Endothelial cell of umbilical vein (primary cell): ENCODE measurements at regions not wholly inside any gene's neighbourhood (a gene's known extent, or its start where the extent isn't known, plus 50 kb on each side); places are given as distances from the start of the nearest gene placed in this dataset.

Experiments used
- BruUV-seq: library from RNA; stranded (reverse); fragments of 400-500 nt; replicated peaks from 2 replicates; lab custom pipeline; 2021; lab: Mats Ljungman, UMichigan
- CTCF ChIA-PET: fragments of 300-600, 350-600 bp; sonication (Branson Sonifier 250); formaldehyde crosslinking; loops from one replicate; lab custom pipeline; 2021; ENCODE audit warnings: antibody characterized with exemption, inconsistent platforms; lab: Charles Lee
- POLR2A ChIA-PET: fragments of 300-600, 350-600 bp; sonication (Branson Sonifier 250); formaldehyde crosslinking; loops from one replicate; lab custom pipeline; 2021; ENCODE audit warnings: antibody characterized with exemption, inconsistent platforms; lab: Charles Lee
- DNase-seq: peaks from one replicate; pipeline ENCODE4 v3.0.0-alpha.2; 2011; ENCODE audit warnings: low read depth, low spot score
- FAIRE-seq: peaks from 2 replicates; lab custom pipeline; 2011; peaks lifted over from hg19 to GRCh38; lab: Jason Lieb, UNC
- H2AFZ ChIP-seq: 2 replicates; pipeline ENCODE4 v1.6.0; 2012; ENCODE audit warnings: low read depth, low read length, control low read depth, inconsistent platforms
- H3K27ac ChIP-seq: 2 replicates; pipeline ENCODE4 v1.5.1; 2011; ENCODE audit warnings: low read depth, mild to moderate bottlenecking, control low read depth, low read length, moderate library complexity; ENCODE audit not compliant: insufficient read depth
- H3K27me3 ChIP-seq, 2 experiments: 2 replicates each; pipeline versions ENCODE4 v1.6.0 to v1.6.1; 2011; ENCODE audit warnings: low read length in 2 of 2, mixed read lengths in 1 of 2; ENCODE audit not compliant: control insufficient read depth in 2 of 2, insufficient read depth in 2 of 2
- H3K36me3 ChIP-seq, 2 experiments: 2 replicates in 1 of 2; 3 replicates in 1 of 2; pipeline ENCODE4 v1.5.1; 2011; ENCODE audit warnings: low read length in 2 of 2, mild to moderate bottlenecking in 1 of 2, moderate library complexity in 1 of 2; ENCODE audit not compliant: control insufficient read depth in 2 of 2, insufficient read depth in 2 of 2; ENCODE audit errors: extremely low read depth in 1 of 2
- H3K4me1 ChIP-seq: 3 replicates; pipeline ENCODE4 v1.5.1; 2011; ENCODE audit warnings: mild to moderate bottlenecking, low read length; ENCODE audit not compliant: control insufficient read depth, insufficient read depth; ENCODE audit errors: extremely low read depth
- H3K4me2 ChIP-seq: 2 replicates; pipeline ENCODE4 v1.6.1; 2011; ENCODE audit warnings: low read length, control low read depth, mixed read lengths; ENCODE audit not compliant: insufficient read depth
- H3K4me3 ChIP-seq, 3 experiments: fragments of 200-600 bp in 1 of 3; sonication (generic), shearing (Covaris generic) in 1 of 3; replicated peaks in 1 of 3; 2 replicates each; pipeline ENCODE4 v1.5.1; 2011 to 2016; ENCODE audit warnings: control low read depth in 3 of 3, low read length in 3 of 3, mild to moderate bottlenecking in 2 of 3, inconsistent platforms in 1 of 3, low read depth in 1 of 3, moderate library complexity in 1 of 3; ENCODE audit not compliant: insufficient read depth in 1 of 3
- H3K79me2 ChIP-seq: 2 replicates; pipeline ENCODE4 v1.6.0; 2012; ENCODE audit warnings: low read length, inconsistent platforms; ENCODE audit not compliant: control insufficient read depth, insufficient read depth
- H3K9ac ChIP-seq: replicated peaks from 2 replicates; pipeline ENCODE3; 2011; ENCODE audit warnings: low read length, control low read depth; ENCODE audit not compliant: insufficient read depth; ENCODE audit errors: extremely low read depth
- H3K9me1 ChIP-seq: replicated peaks from 3 replicates; pipeline ENCODE4 v1.6.0; 2011; ENCODE audit warnings: mild to moderate bottlenecking, low read length; ENCODE audit not compliant: control insufficient read depth, insufficient read depth; ENCODE audit errors: extremely low read depth
- H3K9me3 ChIP-seq: replicated peaks from 2 replicates; pipeline ENCODE4 v1.5.1; 2012; ENCODE audit warnings: low read length, inconsistent platforms; ENCODE audit not compliant: control insufficient read depth, insufficient read depth
- H4K20me1 ChIP-seq: replicated peaks from 2 replicates; pipeline ENCODE3; 2011; ENCODE audit warnings: mild to moderate bottlenecking, low read length; ENCODE audit not compliant: control insufficient read depth, insufficient read depth; ENCODE audit errors: extremely low read depth
- EZH2 ChIP-seq: IDR thresholded peaks from 2 replicates; pipeline ENCODE4 v1.6.1; 2012; ENCODE audit warnings: borderline replicate concordance, low read depth, mild to moderate bottlenecking, moderate library complexity, low read length, inconsistent platforms; ENCODE audit not compliant: severe bottlenecking
- FOS ChIP-seq: IDR thresholded peaks from 2 replicates; pipeline ENCODE4 v1.6.1; 2011; ENCODE audit warnings: mild to moderate bottlenecking, low read length, moderate library complexity, borderline replicate concordance; ENCODE audit not compliant: insufficient read depth
- GATA2 ChIP-seq: IDR thresholded peaks from 2 replicates; pipeline ENCODE4 v1.7.0; 2011; ENCODE audit warnings: low read depth, mild to moderate bottlenecking, moderate library complexity, mixed read lengths, low read length; ENCODE audit not compliant: insufficient read length, insufficient read depth
- JUN ChIP-seq: IDR thresholded peaks from 2 replicates; pipeline ENCODE4 v1.6.1; 2011; ENCODE audit warnings: borderline replicate concordance, low read depth; ENCODE audit not compliant: insufficient read length, insufficient read depth
- MYC ChIP-seq: IDR thresholded peaks from one replicate; pipeline ENCODE4 v1.6.1; 2011; ENCODE audit warnings: mild to moderate bottlenecking, low read depth, low read length
- POLR2A ChIP-seq: IDR thresholded peaks from 2 replicates; pipeline ENCODE4 v1.6.1; 2012; ENCODE audit warnings: low read depth, mild to moderate bottlenecking, control low read depth, low read length
- POLR2AphosphoS5 ChIP-seq: IDR thresholded peaks from 2 replicates; pipeline ENCODE4 v1.6.1; 2012; ENCODE audit warnings: low read depth, mild to moderate bottlenecking, control low read depth, low read length, moderate library complexity; ENCODE audit not compliant: insufficient read depth
- dilution Hi-C: fragments of 300-500 bp; cut with MboI; formaldehyde crosslinking; loops from one replicate; pipeline ENCODE4 v1.15.0; 2019; ENCODE audit warnings: low sequenced_read_pairs; ENCODE audit not compliant: extremely low pct_ligation_motif_present
- intact Hi-C: fragments of 100-400 bp; cut with micrococcal nuclease; formaldehyde crosslinking; loops from one replicate; pipeline ENCODE4 v1.10.0; 2022
- TF ChIP-seq, protein P1 (sequence below): IDR thresholded peaks from 2 replicates; pipeline ENCODE4 v1.6.1; 2011; ENCODE audit not compliant: insufficient read depth, insufficient read length
- TF ChIP-seq, protein P2 (sequence below), 2 donors: IDR thresholded peaks; 1 replicate in 1 of 2; 2 replicates in 1 of 2; pipeline ENCODE4 v1.5.1; 2011; ENCODE audit warnings: low read length in 2 of 2, mild to moderate bottlenecking in 2 of 2, moderate library complexity in 2 of 2, control low read depth in 1 of 2, inconsistent platforms in 1 of 2, low read depth in 1 of 2; ENCODE audit not compliant: insufficient read depth in 1 of 2; ENCODE audit errors: extremely low read depth in 1 of 2

- H2AFZ ChIP-seq = no peak overlapping the region
- no peaks in the 10 kb centered on the region for H3K27me3 ChIP-seq
- TF ChIP-seq JUN (no peak), POLR2AphosphoS5 (no peak), FOS (no peak), EZH2 (no peak), GATA2 (no peak), MYC (no peak), POLR2A (no peak)
- TF ChIP-seq, protein P1, sequence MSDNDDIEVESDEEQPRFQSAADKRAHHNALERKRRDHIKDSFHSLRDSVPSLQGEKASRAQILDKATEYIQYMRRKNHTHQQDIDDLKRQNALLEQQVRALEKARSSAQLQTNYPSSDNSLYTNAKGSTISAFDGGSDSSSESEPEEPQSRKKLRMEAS = no peak
- TF ChIP-seq, protein P2, sequence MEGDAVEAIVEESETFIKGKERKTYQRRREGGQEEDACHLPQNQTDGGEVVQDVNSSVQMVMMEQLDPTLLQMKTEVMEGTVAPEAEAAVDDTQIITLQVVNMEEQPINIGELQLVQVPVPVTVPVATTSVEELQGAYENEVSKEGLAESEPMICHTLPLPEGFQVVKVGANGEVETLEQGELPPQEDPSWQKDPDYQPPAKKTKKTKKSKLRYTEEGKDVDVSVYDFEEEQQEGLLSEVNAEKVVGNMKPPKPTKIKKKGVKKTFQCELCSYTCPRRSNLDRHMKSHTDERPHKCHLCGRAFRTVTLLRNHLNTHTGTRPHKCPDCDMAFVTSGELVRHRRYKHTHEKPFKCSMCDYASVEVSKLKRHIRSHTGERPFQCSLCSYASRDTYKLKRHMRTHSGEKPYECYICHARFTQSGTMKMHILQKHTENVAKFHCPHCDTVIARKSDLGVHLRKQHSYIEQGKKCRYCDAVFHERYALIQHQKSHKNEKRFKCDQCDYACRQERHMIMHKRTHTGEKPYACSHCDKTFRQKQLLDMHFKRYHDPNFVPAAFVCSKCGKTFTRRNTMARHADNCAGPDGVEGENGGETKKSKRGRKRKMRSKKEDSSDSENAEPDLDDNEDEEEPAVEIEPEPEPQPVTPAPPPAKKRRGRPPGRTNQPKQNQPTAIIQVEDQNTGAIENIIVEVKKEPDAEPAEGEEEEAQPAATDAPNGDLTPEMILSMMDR (IDR thresholded peaks at IDR 0.05; ENCODE audit: extremely low read depth in 1 of 2, insufficient read depth in 1 of 2, low read depth in 1 of 2, low read length in 2 of 2) = no peak
- CTCF ChIA-PET = no interaction called here
- dilution Hi-C loops = no loop called here
- no peaks in the 10 kb centered on the region for H3K79me2 ChIP-seq
- no peaks in the 10 kb centered on the region for H3K9me1 ChIP-seq
- no peak overlapping the region for H3K4me2 ChIP-seq
- no peak overlapping the region for H3K4me3 ChIP-seq
- no peaks in the 10 kb centered on the region for H4K20me1 ChIP-seq
- no peaks in the 10 kb centered on the region for H3K36me3 ChIP-seq
- intact Hi-C loops = loop anchor here (5.0 to 10.0 kb wide), 2 partner anchors 170 to 318 kb away; no protein-coding TSS in a partner anchor
- no peaks in the 10 kb centered on the region for H3K9me3 ChIP-seq
- H3K9ac ChIP-seq = no peak overlapping the region
- no TSS peak for BruUV-seq
- no peak overlapping the region for H3K27ac ChIP-seq
- no peak for FAIRE-seq
- POLR2A ChIA-PET = no interaction called here
- H3K4me1 ChIP-seq = peaks cover 22% of the 10 kb centered on the region
- no peak for DNase-seq
These were observed 482.5 kb downstream of the SEMA3D start for GRCh38 chr7:84704380-84704779.
